ENCODE measurements at regions not wholly inside any gene's neighbourhood (a gene's known extent, or its start where the extent isn't known, plus 50 kb on each side); places are given as distances from the start of the nearest gene placed in this dataset.

GRCh38 chr2:56444339-56444738 is 260.5 kb downstream of the CCDC85A start:
- Mint-ChIP-seq H3K4me1 (no peaks in the 10 kb centered on the region), H3K27me3 (no peaks in the 10 kb centered on the region), H3K4me3 (no peak overlapping the region), H3K36me3 (ENCODE audit: low read depth) (no peaks in the 10 kb centered on the region), H3K27ac (no peak overlapping the region), H3K9me3 (peaks cover 5% of the 10 kb centered on the region)
- DNase-seq (no peak), ATAC-seq (ENCODE audit: low read depth) (no peak)
- CTCF ChIA-PET, result no interaction called here
- intact Hi-C loops (cut with micrococcal nuclease), result no loop called here
- TF ChIP-seq CTCF (IDR thresholded peaks at IDR 0.05), result no peak
- POLR2A ChIA-PET, result no interaction called here

GRCh38 chr2:56448403-56449001 is 264.7 kb downstream of the CCDC85A start:
- Mint-ChIP-seq H3K27me3 (no peaks in the 10 kb centered on the region), H3K9me3 (peaks cover 8% of the 10 kb centered on the region), H3K4me1 (no peaks in the 10 kb centered on the region), H3K27ac (no peak overlapping the region), H3K36me3 (ENCODE audit: low read depth) (no peaks in the 10 kb centered on the region), H3K4me3 (no peak overlapping the region)
- no peak for TF ChIP-seq CTCF (IDR thresholded peaks at IDR 0.05)
- ChIA-PET POLR2A (no interaction called here), CTCF (no interaction called here)
- intact Hi-C loops (cut with micrococcal nuclease), result no loop called here
- ATAC-seq (ENCODE audit: low read depth) (no peak), DNase-seq (no peak)

- H3K4me3 Mint-ChIP-seq, result no peak overlapping the region
- ATAC-seq (ENCODE audit: low read depth) (no peak), DNase-seq (no peak)
- POLR2A ChIA-PET, result no interaction called here
- intact Hi-C loops (cut with micrococcal nuclease), result no loop called here
- CTCF ChIA-PET, result no interaction called here
- TF ChIP-seq CTCF (IDR thresholded peaks at IDR 0.05), result no peak
- H3K36me3 Mint-ChIP-seq (ENCODE audit: low read depth), result no peaks in the 10 kb centered on the region
- H3K27ac Mint-ChIP-seq, result no peak overlapping the region
- no peaks in the 10 kb centered on the region for H3K4me1 Mint-ChIP-seq
- H3K27me3 Mint-ChIP-seq, result no peaks in the 10 kb centered on the region
- H3K9me3 Mint-ChIP-seq, result peaks cover 8% of the 10 kb centered on the region
These were observed 265.2 kb downstream of the CCDC85A start for GRCh38 chr2:56449002-56449431.

DNA sequence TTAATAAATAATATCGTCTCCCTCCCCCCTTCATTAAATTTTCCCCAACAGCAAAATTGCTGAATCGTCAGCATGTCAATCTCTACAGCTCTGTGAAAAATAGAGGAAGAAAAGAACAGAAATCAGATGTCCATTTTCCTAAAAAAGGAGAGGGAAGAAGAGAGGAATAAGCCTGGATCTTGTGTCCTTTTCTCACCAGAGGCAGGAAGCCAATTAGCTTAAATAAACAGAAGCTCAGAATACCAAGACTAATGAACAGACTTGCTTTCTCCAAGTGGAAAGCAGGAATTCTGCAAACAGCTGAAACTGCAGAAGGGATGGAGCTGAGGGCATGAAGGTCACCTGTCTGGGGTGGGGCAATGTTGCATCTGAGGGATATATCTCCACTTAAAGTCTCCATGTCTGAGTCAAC is 265.7 kb downstream of the CCDC85A start:
- Mint-ChIP-seq H3K27me3 (no peaks in the 10 kb centered on the region), H3K36me3 (ENCODE audit: low read depth) (no peaks in the 10 kb centered on the region), H3K27ac (no peak overlapping the region), H3K4me3 (no peak overlapping the region), H3K9me3 (peaks cover 8% of the 10 kb centered on the region), H3K4me1 (no peaks in the 10 kb centered on the region)
- DNase-seq (no peak), ATAC-seq (ENCODE audit: low read depth) (no peak)
- ChIA-PET POLR2A (no interaction called here), CTCF (no interaction called here)
- TF ChIP-seq CTCF (IDR thresholded peaks at IDR 0.05), result no peak
- intact Hi-C loops (cut with micrococcal nuclease), result no loop called here

DNA sequence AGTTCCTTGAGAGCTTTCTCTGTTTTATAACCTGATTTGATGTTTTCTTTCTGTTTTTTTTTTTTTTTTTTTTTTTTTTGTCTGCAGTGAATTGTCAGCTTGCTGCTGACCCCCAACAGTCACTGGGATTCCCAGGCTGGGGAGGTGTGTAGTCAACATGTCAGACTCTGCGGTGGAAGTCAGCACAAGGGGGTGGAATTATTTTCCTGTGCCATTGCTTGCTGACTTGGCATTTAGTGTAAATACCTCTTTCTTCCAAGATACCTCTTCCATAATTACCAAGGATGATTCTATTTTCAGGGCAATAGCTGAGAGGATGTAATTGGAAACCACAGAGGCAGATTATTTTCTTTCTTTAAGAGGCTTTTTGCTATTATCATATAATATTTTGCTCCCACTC is 266.3 kb downstream of the CCDC85A start:
- H3K36me3 Mint-ChIP-seq (ENCODE audit: low read depth), result no peaks in the 10 kb centered on the region
- ChIA-PET POLR2A (no interaction called here), CTCF (no interaction called here)
- H3K4me3 Mint-ChIP-seq, result no peak overlapping the region
- no peak overlapping the region for H3K27ac Mint-ChIP-seq
- no peak for TF ChIP-seq CTCF (IDR thresholded peaks at IDR 0.05)
- ATAC-seq (ENCODE audit: low read depth) (no peak), DNase-seq (no peak)
- H3K9me3 Mint-ChIP-seq, result peaks cover 8% of the 10 kb centered on the region
- no peaks in the 10 kb centered on the region for H3K4me1 Mint-ChIP-seq
- no peaks in the 10 kb centered on the region for H3K27me3 Mint-ChIP-seq
- intact Hi-C loops (cut with micrococcal nuclease), result no loop called here

All from activated B cell treated with CpG ODN at 0.5 μM for 24 hours (primary cell).